K562 (cell line): ENCODE measurements at regions not wholly inside any gene's neighbourhood (a gene's known extent, or its start where the extent isn't known, plus 50 kb on each side); places are given as distances from the start of the nearest gene placed in this dataset.

Experiments
- ATAC-seq: fragments of 200-7000 bp; cut with Tn5 transposase; 3 replicates; pipeline ENCODE4 v1.9.1; 2020; ENCODE audit warnings: moderate library complexity
- BruUV-seq: library from RNA; stranded (reverse); fragments of 400-500 nt; replicated peaks from 2 replicates; lab custom pipeline; 2021; lab: Mats Ljungman, UMichigan
- CTCF ChIA-PET: fragments of 300-600 bp; formaldehyde crosslinking; extraction: SDS; loops from one replicate; lab custom pipeline; 2021; ENCODE audit warnings: low intra/inter-chr PET ratio; lab: Yijun Ruan, JAX
- POLR2A ChIA-PET: fragments of 300-600, 350-650 bp; sonication (Branson Sonifier 250); formaldehyde crosslinking; extraction: SDS; loops from one replicate; lab custom pipeline; 2021; ENCODE audit warnings: antibody characterized with exemption, inconsistent platforms; lab: Yijun Ruan, JAX
- DNase-seq, 4 experiments: peaks; one replicate each; pipeline versions ENCODE4 v3.0.0 to v3.0.0-alpha.2; 2011 to 2018; ENCODE audit warnings: low spot score in 3 of 4, mixed read lengths in 3 of 4; ENCODE audit errors: extremely low read depth in 1 of 4
- FAIRE-seq: peaks from 2 replicates; lab custom pipeline; 2011; peaks lifted over from hg19 to GRCh38; lab: Jason Lieb, UNC
- H2AFZ ChIP-seq: 2 replicates; pipeline ENCODE4 v1.6.0; 2011; ENCODE audit warnings: low read depth, low read length, control low read depth, inconsistent platforms
- H3K27ac ChIP-seq: fragments of 200-600 bp; 3 replicates; pipeline ENCODE4 v1.8.0; 2011; ENCODE audit warnings: low read depth, mild to moderate bottlenecking, control low read depth, inconsistent platforms, low read length, moderate library complexity, mixed read lengths; ENCODE audit errors: extremely low read depth
- H3K27me3 ChIP-seq, 2 experiments: fragments of 300-600 bp in 1 of 2; 2 replicates in 1 of 2; 3 replicates in 1 of 2; pipeline versions ENCODE4 v1.6.0 to v1.8.0; 2011; ENCODE audit warnings: inconsistent platforms in 2 of 2, low read length in 2 of 2, mild to moderate bottlenecking in 1 of 2, mixed read lengths in 1 of 2, moderate library complexity in 1 of 2; ENCODE audit not compliant: control insufficient read depth in 2 of 2, insufficient read depth in 2 of 2
- H3K36me3 ChIP-seq: fragments of 300-600 bp; 3 replicates; pipeline ENCODE4 v1.8.0; 2011; ENCODE audit warnings: mild to moderate bottlenecking, low read length, inconsistent platforms; ENCODE audit not compliant: control insufficient read depth, insufficient read depth
- H3K4me1 ChIP-seq, 2 experiments: fragments of 200-600 bp in 1 of 2; replicated peaks in 1 of 2; 2 replicates in 1 of 2; 3 replicates in 1 of 2; pipeline versions ENCODE4 v1.5.1 to v1.8.0; 2011; ENCODE audit warnings: inconsistent platforms in 2 of 2, low read length in 2 of 2, mild to moderate bottlenecking in 1 of 2, mixed read lengths in 1 of 2, moderate library complexity in 1 of 2; ENCODE audit not compliant: control insufficient read depth in 2 of 2, insufficient read depth in 2 of 2
- H3K4me2 ChIP-seq: 2 replicates; pipeline ENCODE4 v1.6.1; 2011; ENCODE audit warnings: low read length, control low read depth, inconsistent platforms, mixed read lengths; ENCODE audit not compliant: insufficient read depth
- H3K4me3 ChIP-seq: fragments of 200-600 bp; sonication (generic), shearing (Covaris generic); 2 replicates; pipeline ENCODE4 v1.5.1; 2016; ENCODE audit warnings: control low read depth, inconsistent platforms
- H3K79me2 ChIP-seq: fragments of 200-600 bp; 3 replicates; pipeline ENCODE4 v1.8.0; 2011; ENCODE audit warnings: low read length, inconsistent platforms; ENCODE audit not compliant: control insufficient read depth, insufficient read depth
- H3K9ac ChIP-seq, 2 experiments: 2 replicates each; pipeline versions ENCODE4 v1.6.0 to v1.6.1; 2011; ENCODE audit warnings: low read depth in 2 of 2, low read length in 2 of 2, control low read depth in 1 of 2, inconsistent platforms in 1 of 2, mild to moderate bottlenecking in 1 of 2, mixed read lengths in 1 of 2; ENCODE audit not compliant: insufficient read depth in 1 of 2
- H3K9me1 ChIP-seq: one replicate; pipeline ENCODE4 v1.6.0; 2011; ENCODE audit warnings: inconsistent platforms, mild to moderate bottlenecking, low read length, moderate library complexity; ENCODE audit not compliant: control insufficient read depth, insufficient read depth
- H3K9me3 ChIP-seq: replicated peaks from 2 replicates; pipeline ENCODE4 v1.5.1; 2011; ENCODE audit warnings: low read depth, low read length, inconsistent platforms; ENCODE audit not compliant: control insufficient read depth, insufficient read depth
- H4K20me1 ChIP-seq: replicated peaks from 2 replicates; pipeline ENCODE4 v1.6.1; 2011; ENCODE audit warnings: low read length, inconsistent platforms, mixed read lengths; ENCODE audit not compliant: control insufficient read depth, insufficient read depth
- C11orf30 ChIP-seq: fragments of 450-650 bp; IDR thresholded peaks from 2 replicates; pipeline ENCODE4 v1.6.1; 2016; ENCODE audit warnings: low read depth, mild to moderate bottlenecking
- MAFF ChIP-seq: IDR thresholded peaks from 2 replicates; pipeline ENCODE4 v1.6.1; 2012; ENCODE audit warnings: low read length, improper control_type of control experiment
- MAFG ChIP-seq: fragments of 450-650 bp; conservative IDR thresholded peaks from 2 replicates; pipeline ENCODE4 v1.6.1; 2016; ENCODE audit warnings: missing genetic modification characterization, missing compliant biosample characterization
- MAFK ChIP-seq: IDR thresholded peaks from 2 replicates; pipeline ENCODE4 v1.6.1; 2011; ENCODE audit warnings: low read length, improper control_type of control experiment
- NELFE ChIP-seq: IDR thresholded peaks from 2 replicates; pipeline ENCODE4 v1.6.1; 2011; ENCODE audit warnings: mild to moderate bottlenecking; ENCODE audit not compliant: insufficient read depth, insufficient read length
- ZNF316 ChIP-seq: fragments of 450-650 bp; IDR thresholded peaks from 2 replicates; pipeline ENCODE4 v1.6.1; 2016
- WGBS: fragments of 100-300 bp; shearing (Covaris generic); methylation state at CpG from one replicate; pipeline ENCODE4 v1.1.6; 2016; ENCODE audit warnings: low coverage, mixed read lengths; ENCODE audit not compliant: insufficient coverage; ENCODE audit errors: missing lambda C conversion rate; 5-methylcytosine and 5-hydroxymethylcytosine counted together
- in situ Hi-C: fragments of 300-500 bp; cut with MboI; formaldehyde crosslinking; loops from 4 replicates; pipeline ENCODE4 v1.15.0; 2018; ENCODE audit warnings: inconsistent platforms, mixed read lengths
- intact Hi-C: fragments of 100-400 bp; cut with micrococcal nuclease; formaldehyde crosslinking; loops from 2 replicates; pipeline ENCODE4 v1.14.2; 2022
- TF ChIP-seq, protein P1 (sequence below): fragments of 450-650 bp; IDR thresholded peaks from 2 replicates; pipeline ENCODE4 v1.6.1; 2016; ENCODE audit warnings: borderline replicate concordance

DNA sequence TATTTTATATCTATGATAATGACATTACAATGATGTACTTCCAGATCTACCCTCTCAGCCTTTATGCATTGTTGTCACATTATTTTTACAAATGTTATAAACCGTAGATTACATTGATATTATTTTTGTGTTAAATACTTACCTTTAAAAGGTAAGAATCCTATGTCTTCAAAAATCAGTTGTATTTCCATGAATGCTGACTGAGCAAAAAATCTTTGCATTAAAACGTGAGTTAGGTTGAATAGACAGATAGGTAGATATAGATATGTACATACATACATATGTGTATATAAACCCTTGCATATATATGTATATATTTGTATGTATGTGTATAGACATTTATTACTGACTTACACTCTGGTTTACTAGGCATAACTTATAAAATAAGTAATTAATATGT, 558.2 kb downstream of the CDH26 start:
- Histone ChIP-seq H3K4me3 (no peak overlapping the region), H3K4me2 (no peak overlapping the region)
- intact Hi-C loops = no loop called here
- TF ChIP-seq MAFF (peak; percentile 84), C11orf30 (peak; percentile 64), MAFK (peak; percentile 85), MAFG (0 out of 2 replicates have a peak, but pooled peaks have one; percentile 22), NELFE (no peak), ZNF316 (peak; percentile 85)
- TF ChIP-seq, protein P1, sequence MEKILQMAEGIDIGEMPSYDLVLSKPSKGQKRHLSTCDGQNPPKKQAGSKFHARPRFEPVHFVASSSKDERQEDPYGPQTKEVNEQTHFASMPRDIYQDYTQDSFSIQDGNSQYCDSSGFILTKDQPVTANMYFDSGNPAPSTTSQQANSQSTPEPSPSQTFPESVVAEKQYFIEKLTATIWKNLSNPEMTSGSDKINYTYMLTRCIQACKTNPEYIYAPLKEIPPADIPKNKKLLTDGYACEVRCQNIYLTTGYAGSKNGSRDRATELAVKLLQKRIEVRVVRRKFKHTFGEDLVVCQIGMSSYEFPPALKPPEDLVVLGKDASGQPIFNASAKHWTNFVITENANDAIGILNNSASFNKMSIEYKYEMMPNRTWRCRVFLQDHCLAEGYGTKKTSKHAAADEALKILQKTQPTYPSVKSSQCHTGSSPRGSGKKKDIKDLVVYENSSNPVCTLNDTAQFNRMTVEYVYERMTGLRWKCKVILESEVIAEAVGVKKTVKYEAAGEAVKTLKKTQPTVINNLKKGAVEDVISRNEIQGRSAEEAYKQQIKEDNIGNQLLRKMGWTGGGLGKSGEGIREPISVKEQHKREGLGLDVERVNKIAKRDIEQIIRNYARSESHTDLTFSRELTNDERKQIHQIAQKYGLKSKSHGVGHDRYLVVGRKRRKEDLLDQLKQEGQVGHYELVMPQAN = no peak
- TF ChIP-seq, all 486 proteins: peak for 5
- in situ Hi-C loops = no loop called here
- Histone ChIP-seq H2AFZ (no peak overlapping the region), H3K79me2 (no peaks in the 10 kb centered on the region), H3K36me3 (no peaks in the 10 kb centered on the region), H3K9me1 (no peaks in the 10 kb centered on the region), H3K9me3 (no peaks in the 10 kb centered on the region), H3K9ac (no peak overlapping the region), H3K4me1 (no peaks in the 10 kb centered on the region), H3K27ac (no peak overlapping the region), H3K27me3 (no peaks in the 10 kb centered on the region), H4K20me1 (no peaks in the 10 kb centered on the region)
- ChIA-PET CTCF (no interaction called here), POLR2A (no interaction called here)
- WGBS = 2% methylated on average over 2 of the region's 2 CpGs
- DNase-seq (no peak), FAIRE-seq (no peak), ATAC-seq (no peak)
- BruUV-seq = no TSS peak
